ENCODE measurements at regions not wholly inside any gene's neighbourhood (a gene's known extent, or its start where the extent isn't known, plus 50 kb on each side); places are given as distances from the start of the nearest gene placed in this dataset.
"Not testable (repeated sequence)": the region's sequence is repeated elsewhere in the genome, so short reads cannot be mapped to it uniquely, and the experiment has no call there.

DNA sequence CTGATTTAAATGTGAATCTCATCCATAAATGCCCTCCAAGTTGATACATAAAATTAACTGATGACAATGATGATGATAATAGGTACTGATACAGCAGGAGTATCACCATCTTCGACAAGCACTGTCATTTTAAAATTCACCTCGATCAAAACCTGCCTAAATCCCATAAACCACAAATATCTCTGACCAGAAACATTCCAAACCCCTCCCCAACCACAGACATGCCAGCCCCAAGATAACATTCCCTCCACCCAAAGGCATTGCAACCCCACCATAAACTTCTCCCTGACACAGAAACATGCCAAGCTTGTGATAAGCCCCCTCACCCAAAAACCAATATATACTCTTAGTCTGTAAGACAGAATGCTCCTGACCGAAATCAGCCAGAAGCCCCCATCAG is 63.7 kb upstream of the WDFY3 start:
- no peaks in the 10 kb centered on the region for H3K27me3 ChIP-seq
- 92 to 95% methylated on average over 3 of the region's 3 CpGs for WGBS, 2 donors
- no peak overlapping the region for H3K4me3 ChIP-seq
- intact Hi-C loops (cut with DNase I; ENCODE audit: low total_unique reads): no loop called here
- no peak for DNase-seq
- no peaks in the 10 kb centered on the region for H3K36me3 ChIP-seq (ENCODE audit: low read depth, missing control alignments)
- no peak for TF ChIP-seq POLR2A (IDR thresholded peaks at IDR 0.05)
- TF ChIP-seq, protein P1, sequence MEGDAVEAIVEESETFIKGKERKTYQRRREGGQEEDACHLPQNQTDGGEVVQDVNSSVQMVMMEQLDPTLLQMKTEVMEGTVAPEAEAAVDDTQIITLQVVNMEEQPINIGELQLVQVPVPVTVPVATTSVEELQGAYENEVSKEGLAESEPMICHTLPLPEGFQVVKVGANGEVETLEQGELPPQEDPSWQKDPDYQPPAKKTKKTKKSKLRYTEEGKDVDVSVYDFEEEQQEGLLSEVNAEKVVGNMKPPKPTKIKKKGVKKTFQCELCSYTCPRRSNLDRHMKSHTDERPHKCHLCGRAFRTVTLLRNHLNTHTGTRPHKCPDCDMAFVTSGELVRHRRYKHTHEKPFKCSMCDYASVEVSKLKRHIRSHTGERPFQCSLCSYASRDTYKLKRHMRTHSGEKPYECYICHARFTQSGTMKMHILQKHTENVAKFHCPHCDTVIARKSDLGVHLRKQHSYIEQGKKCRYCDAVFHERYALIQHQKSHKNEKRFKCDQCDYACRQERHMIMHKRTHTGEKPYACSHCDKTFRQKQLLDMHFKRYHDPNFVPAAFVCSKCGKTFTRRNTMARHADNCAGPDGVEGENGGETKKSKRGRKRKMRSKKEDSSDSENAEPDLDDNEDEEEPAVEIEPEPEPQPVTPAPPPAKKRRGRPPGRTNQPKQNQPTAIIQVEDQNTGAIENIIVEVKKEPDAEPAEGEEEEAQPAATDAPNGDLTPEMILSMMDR (IDR thresholded peaks at IDR 0.05): no peak
- H3K4me1 ChIP-seq: no peaks in the 10 kb centered on the region
- no peaks in the 10 kb centered on the region for H3K9me3 ChIP-seq
- H3K27ac ChIP-seq: no peak overlapping the region

- H3K4me3 ChIP-seq; H3K36me3 ChIP-seq (ENCODE audit: low read depth, missing control alignments); H3K4me1 ChIP-seq; intact Hi-C loops (cut with DNase I; ENCODE audit: low total_unique reads); DNase-seq; H3K27ac ChIP-seq; H3K9me3 ChIP-seq; H3K27me3 ChIP-seq: not testable (repeated sequence)
- WGBS, 2 donors: 90 to 92% methylated on average over 6 of the region's 6 CpGs
Measured at GRCh38 chr4:85033838-85034237, 67.3 kb upstream of the WDFY3 start.

- intact Hi-C loops (cut with DNase I; ENCODE audit: low total_unique reads): no loop called here
- no peak for TF ChIP-seq POLR2A (IDR thresholded peaks at IDR 0.05)
- TF ChIP-seq, protein P1 (IDR thresholded peaks at IDR 0.05): no peak
- no peaks in the 10 kb centered on the region for H3K27me3 ChIP-seq
- no peak overlapping the region for H3K4me3 ChIP-seq
- H3K4me1 ChIP-seq: no peaks in the 10 kb centered on the region
- no peaks in the 10 kb centered on the region for H3K36me3 ChIP-seq (ENCODE audit: low read depth, missing control alignments)
- H3K9me3 ChIP-seq: no peaks in the 10 kb centered on the region
- no peak for DNase-seq
- no peak overlapping the region for H3K27ac ChIP-seq
- 81 to 88% methylated on average over 1 of the region's 1 CpG for WGBS, 2 donors
Measured at GRCh38 chr4:85039526-85039925, 73.0 kb upstream of the WDFY3 start.

- H3K27ac ChIP-seq; intact Hi-C loops (cut with DNase I; ENCODE audit: low total_unique reads); H3K27me3 ChIP-seq; DNase-seq; H3K4me1 ChIP-seq; H3K36me3 ChIP-seq (ENCODE audit: low read depth, missing control alignments); H3K9me3 ChIP-seq; H3K4me3 ChIP-seq: not testable (repeated sequence)
- 92 to 100% methylated on average over 1 to 6 of the region's 6 CpGs for WGBS, 2 donors
Measured at GRCh38 chr4:85043812-85044496, 77.5 kb upstream of the WDFY3 start.

DNA sequence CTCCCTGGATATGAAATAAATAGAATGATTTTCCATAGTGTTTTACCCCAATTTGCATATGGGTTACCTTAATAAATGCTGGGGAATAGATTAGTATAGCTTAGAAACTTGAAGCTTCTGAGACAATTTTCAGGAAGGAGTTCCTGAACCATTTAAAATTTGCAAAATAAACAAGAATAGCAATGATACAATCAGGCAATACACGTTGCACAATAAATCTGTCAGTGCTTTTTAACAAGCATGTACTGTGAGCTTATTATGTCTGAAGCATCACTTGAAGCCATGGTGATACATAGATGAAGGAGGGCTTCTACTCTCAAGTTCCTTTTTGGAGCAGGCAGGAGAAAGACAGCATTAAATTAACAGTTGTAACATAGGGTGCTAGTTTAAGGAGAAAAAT is 84.2 kb upstream of the WDFY3 start:
- intact Hi-C loops (cut with DNase I; ENCODE audit: low total_unique reads): no loop called here
- DNase-seq: no peak
- H3K27me3 ChIP-seq: no peaks in the 10 kb centered on the region
- TF ChIP-seq POLR2A (IDR thresholded peaks at IDR 0.05): no peak
- WGBS, 2 donors: 27 to 28% methylated on average over 1 of the region's 1 CpG
- no peaks in the 10 kb centered on the region for H3K4me1 ChIP-seq
- no peak overlapping the region for H3K4me3 ChIP-seq
- no peaks in the 10 kb centered on the region for H3K9me3 ChIP-seq
- no peaks in the 10 kb centered on the region for H3K36me3 ChIP-seq (ENCODE audit: low read depth, missing control alignments)
- H3K27ac ChIP-seq: no peak overlapping the region

- intact Hi-C loops (cut with DNase I; ENCODE audit: low total_unique reads): no loop called here
- no peaks in the 10 kb centered on the region for H3K9me3 ChIP-seq
- H3K27ac ChIP-seq: no peak overlapping the region
Measured at GRCh38 chr4:85051526-85051925, 85.0 kb upstream of the WDFY3 start.

DNA sequence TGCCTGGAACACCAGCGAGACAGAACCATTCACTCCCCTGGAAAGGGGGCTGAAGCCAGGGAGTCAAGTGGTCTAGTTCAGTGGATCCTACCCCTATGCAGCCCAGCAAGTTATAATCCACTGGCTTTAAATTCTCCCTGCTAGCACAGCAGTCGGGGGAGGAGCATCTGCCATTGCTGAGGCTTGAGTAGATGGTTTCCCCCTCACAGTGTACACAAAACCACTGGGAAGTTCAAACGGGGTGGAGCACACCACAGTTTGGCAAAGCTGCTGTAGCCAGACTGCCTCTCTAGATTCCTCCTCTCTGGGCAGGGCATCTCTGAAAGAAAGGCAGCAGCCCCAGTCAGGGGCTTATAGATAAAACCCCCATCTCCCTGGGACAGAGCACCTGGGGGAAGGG is 88.4 kb upstream of the WDFY3 start:
- H3K27me3 ChIP-seq; H3K4me3 ChIP-seq; H3K27ac ChIP-seq; intact Hi-C loops (cut with DNase I; ENCODE audit: low total_unique reads); DNase-seq; H3K4me1 ChIP-seq; H3K9me3 ChIP-seq; H3K36me3 ChIP-seq (ENCODE audit: low read depth, missing control alignments): not testable (repeated sequence)
- 61 to 68% methylated on average over 3 of the region's 3 CpGs for WGBS, 2 donors

More at GRCh38 chr4:85051526-85051925, 85.0 kb upstream of the WDFY3 start:
- no peak for TF ChIP-seq POLR2A (IDR thresholded peaks at IDR 0.05)
- TF ChIP-seq, protein P1 (IDR thresholded peaks at IDR 0.05): no peak
- 50 to 75% methylated on average over 2 of the region's 2 CpGs for WGBS, 2 donors
- H3K27me3 ChIP-seq: no peaks in the 10 kb centered on the region
- DNase-seq: no peak
- no peaks in the 10 kb centered on the region for H3K4me1 ChIP-seq
- no peaks in the 10 kb centered on the region for H3K36me3 ChIP-seq (ENCODE audit: low read depth, missing control alignments)
- no peak overlapping the region for H3K4me3 ChIP-seq
